VCaP (cell line): ENCODE measurements at regions not wholly inside any gene's neighbourhood (a gene's known extent, or its start where the extent isn't known, plus 50 kb on each side); places are given as distances from the start of the nearest gene placed in this dataset.
"Not testable (repeated sequence)": the region's sequence is repeated elsewhere in the genome, so short reads cannot be mapped to it uniquely, and the experiment has no call there.

Experiments used
- H3K27ac ChIP-seq: fragments of 450-650 bp; 2 replicates; pipeline ENCODE4 v1.5.1; 2017
- TF ChIP-seq, protein P1 (sequence below): fragments of 450-650 bp; conservative IDR thresholded peaks from 2 replicates; pipeline ENCODE4 v1.5.1; 2017; ENCODE audit warnings: mild to moderate bottlenecking, moderate library complexity

DNA sequence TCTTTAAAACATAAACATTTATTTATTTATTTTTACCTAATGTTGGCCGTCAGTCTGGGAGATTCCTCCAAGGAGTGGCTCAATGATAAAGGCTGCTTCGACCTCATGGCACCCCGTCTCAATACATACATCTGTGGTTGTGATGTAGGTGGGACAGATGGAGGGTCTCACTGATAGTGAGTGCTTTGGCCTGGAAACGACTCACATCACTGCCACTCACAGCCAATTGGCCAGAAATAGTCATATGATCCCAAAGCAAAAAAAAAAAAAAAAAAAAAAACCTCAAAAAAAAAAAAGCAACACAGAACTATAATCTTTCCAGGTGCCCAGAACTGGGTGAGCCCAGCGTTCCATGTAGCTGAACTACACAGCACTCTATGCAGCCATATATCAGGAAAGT lies 125.4 kb downstream of the PSAT1 start:
- no peak overlapping the region for H3K27ac ChIP-seq
- TF ChIP-seq, protein P1, sequence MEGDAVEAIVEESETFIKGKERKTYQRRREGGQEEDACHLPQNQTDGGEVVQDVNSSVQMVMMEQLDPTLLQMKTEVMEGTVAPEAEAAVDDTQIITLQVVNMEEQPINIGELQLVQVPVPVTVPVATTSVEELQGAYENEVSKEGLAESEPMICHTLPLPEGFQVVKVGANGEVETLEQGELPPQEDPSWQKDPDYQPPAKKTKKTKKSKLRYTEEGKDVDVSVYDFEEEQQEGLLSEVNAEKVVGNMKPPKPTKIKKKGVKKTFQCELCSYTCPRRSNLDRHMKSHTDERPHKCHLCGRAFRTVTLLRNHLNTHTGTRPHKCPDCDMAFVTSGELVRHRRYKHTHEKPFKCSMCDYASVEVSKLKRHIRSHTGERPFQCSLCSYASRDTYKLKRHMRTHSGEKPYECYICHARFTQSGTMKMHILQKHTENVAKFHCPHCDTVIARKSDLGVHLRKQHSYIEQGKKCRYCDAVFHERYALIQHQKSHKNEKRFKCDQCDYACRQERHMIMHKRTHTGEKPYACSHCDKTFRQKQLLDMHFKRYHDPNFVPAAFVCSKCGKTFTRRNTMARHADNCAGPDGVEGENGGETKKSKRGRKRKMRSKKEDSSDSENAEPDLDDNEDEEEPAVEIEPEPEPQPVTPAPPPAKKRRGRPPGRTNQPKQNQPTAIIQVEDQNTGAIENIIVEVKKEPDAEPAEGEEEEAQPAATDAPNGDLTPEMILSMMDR: no peak

DNA sequence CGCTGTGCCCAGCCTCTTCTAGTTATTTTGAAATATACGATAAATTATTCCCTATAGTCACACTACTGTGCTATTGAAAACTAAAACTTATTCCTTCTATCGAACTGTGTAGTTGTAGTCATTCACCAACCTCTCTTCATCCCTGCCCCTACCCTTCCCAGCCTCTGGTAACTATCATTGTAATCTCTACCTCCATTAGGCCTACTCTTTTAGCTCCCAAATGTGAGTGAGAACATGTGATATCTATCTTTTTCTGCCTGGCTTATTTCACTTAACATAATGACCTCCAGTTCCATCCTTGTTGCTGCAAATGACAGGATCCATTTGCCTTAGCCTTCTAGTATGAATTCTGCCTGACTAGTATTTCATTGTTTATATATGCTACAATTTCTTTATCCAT lies 127.4 kb downstream of the PSAT1 start:
- H3K27ac ChIP-seq: no peak overlapping the region
- TF ChIP-seq, protein P1: no peak

DNA sequence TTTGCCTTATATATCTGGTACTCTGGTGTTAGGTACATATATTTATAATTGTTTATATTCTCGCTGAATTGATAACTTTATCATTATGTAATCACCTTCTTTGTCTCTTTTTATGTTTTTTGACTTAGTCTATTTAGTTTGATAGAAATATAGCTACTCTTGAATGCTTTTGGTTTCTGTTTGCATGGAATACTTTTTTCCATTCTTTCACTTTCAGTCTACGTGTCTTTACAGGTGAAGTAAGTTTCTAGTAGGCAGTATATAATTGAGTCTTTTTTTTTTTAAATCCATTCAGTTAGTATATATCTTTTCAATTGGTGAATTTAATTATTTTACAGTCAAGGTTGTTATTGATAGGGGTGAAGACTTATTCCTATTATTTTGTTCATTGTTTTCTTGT lies 131.7 kb downstream of the PSAT1 start:
- H3K27ac ChIP-seq: no peak overlapping the region
- TF ChIP-seq, protein P1: no peak

DNA sequence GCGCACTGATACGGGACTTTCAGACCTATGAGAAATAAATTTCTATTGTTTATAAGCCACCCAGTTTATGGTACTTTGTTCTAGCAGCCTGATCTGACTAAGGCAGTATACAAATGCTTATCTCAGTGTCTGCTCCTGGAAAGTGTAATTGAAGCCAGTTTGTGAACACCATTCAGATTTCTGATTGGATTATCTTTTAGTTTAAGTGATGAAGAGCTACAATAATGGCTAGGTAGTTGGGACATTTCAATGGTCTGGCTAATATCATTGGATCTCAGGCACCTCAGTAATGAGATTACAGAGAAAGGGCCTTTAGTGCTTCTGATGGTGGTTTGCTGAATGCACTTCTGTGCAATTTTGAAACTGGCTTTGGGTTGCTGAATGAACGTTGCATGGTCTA lies 133.5 kb downstream of the PSAT1 start:
- TF ChIP-seq, protein P1: no peak

DNA sequence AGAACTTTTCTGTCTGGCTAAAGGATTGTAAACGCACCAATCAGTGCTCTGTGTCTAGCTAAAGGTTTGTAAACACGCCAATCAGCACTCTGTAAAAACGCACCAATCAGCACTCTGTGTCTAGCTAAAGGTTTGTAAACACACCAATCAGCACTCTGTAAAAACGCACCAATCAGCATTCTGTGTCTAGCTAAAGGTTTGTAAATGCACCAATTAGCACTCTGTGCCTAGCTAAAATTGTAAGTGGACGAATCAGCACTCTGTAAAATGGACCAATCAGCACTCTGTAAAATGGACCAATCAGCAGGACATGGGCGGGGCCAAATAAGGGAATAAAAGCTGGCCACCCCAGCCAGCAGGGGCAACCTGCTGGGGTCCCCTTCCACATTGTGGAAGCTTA lies 134.1 kb downstream of the PSAT1 start:
- H3K27ac ChIP-seq: not testable (repeated sequence)

More for the DNA sequence above, 133.5 kb downstream of the PSAT1 start:
- no peak overlapping the region for H3K27ac ChIP-seq

DNA sequence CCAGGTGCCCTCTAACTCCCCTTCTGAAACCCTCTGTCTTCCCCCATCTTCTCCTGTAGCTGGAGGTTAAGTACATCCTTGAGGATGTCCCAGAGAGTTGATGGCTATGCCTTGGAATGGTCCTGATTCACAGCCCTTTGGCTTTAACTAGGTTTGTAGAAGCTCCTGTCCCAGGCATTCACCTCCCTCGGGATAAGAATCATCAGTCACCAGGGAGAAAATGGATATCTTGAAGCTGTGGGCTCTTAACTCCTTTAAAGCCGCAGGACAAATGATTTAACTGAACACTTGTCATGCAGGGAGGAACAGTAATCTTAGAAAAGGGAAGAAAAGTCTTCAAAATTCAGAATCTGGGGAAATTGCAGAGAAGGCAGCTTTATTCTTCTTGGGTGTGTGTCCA lies 139.9 kb downstream of the PSAT1 start:
- H3K27ac ChIP-seq: no peak overlapping the region
- TF ChIP-seq, protein P1: no peak

DNA sequence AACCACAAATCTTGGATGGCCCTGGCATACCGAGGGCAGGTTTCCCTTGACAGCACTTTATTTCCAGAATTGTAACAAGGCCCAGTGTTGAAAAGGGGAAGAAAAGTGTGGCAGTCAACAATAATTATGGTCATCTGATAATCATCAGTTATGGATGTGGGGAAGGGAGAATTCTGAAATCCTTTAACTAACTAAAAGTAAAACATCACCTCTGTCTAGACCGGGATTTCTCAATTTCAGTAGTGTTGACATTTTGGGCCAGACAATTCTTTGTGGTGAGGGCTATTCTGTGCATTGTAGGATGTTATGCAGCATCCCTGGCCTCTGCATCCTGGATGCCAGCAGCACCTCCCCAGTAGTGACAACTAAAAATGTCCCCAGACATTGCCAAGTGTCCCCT lies 140.4 kb downstream of the PSAT1 start:
- no peak overlapping the region for H3K27ac ChIP-seq
- TF ChIP-seq, protein P1: no peak

DNA sequence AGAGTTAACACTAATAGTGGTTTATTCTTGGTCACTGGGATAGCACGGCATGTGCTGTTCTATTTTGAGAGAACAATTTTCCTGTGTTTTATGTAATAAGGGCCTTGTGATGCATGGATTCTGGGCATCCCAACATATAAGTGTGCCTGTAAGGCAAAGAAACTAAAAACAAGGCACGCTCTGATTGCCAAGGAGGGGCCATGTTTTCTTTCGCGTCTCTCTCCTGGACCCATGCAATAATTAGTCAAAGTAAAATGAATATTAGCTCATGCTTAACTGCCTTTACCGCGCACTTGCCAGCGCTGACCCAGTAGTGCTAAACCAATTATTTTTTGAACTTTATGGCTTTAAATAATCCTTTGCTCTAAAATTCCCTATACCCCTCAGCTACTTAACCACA lies 140.9 kb downstream of the PSAT1 start:
- TF ChIP-seq, protein P1: no peak
- H3K27ac ChIP-seq: no peak overlapping the region
